Mammary epithelial cell (primary cell): ENCODE measurements at regions not wholly inside any gene's neighbourhood (a gene's known extent, or its start where the extent isn't known, plus 50 kb on each side); places are given as distances from the start of the nearest gene placed in this dataset.

Experiments
- EZH2 ChIP-seq: IDR thresholded peaks from 2 replicates; pipeline ENCODE4 v1.6.1; 2012; ENCODE audit warnings: low read length, inconsistent platforms, borderline replicate concordance
- TF ChIP-seq, protein P1 (sequence below), 2 donors: IDR thresholded peaks in 1 of 2; conservative IDR thresholded peaks in 1 of 2; 2 replicates each; pipeline ENCODE4 v1.5.1; 2011 to 2012; ENCODE audit warnings: inconsistent platforms in 2 of 2, low read length in 2 of 2, mild to moderate bottlenecking in 2 of 2, control low read depth in 1 of 2, low read depth in 1 of 2; ENCODE audit not compliant: insufficient read depth in 1 of 2; ENCODE audit errors: extremely low read depth in 1 of 2

DNA sequence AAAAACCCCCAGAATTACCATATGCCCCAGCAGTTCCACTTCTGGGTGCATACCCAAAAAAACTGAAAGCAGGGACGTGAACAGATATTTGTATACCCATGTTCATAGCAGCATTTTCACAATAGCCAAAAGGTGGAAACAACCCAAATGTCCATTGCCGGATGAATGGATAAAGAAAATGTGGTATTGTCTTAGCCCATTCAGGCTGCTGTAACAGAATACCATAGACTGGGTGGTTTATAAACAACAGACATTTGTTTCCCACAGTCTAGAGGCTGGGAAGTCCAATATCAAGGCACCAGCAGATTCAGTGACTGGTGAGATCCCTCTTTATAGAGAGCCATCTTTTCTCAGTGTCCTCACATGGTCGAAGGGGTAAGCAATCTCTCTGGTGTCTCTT, 182.1 kb upstream of the ANKRD28 start:
- TF ChIP-seq, protein P1, sequence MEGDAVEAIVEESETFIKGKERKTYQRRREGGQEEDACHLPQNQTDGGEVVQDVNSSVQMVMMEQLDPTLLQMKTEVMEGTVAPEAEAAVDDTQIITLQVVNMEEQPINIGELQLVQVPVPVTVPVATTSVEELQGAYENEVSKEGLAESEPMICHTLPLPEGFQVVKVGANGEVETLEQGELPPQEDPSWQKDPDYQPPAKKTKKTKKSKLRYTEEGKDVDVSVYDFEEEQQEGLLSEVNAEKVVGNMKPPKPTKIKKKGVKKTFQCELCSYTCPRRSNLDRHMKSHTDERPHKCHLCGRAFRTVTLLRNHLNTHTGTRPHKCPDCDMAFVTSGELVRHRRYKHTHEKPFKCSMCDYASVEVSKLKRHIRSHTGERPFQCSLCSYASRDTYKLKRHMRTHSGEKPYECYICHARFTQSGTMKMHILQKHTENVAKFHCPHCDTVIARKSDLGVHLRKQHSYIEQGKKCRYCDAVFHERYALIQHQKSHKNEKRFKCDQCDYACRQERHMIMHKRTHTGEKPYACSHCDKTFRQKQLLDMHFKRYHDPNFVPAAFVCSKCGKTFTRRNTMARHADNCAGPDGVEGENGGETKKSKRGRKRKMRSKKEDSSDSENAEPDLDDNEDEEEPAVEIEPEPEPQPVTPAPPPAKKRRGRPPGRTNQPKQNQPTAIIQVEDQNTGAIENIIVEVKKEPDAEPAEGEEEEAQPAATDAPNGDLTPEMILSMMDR (conservative IDR thresholded peaks at IDR 0.05 in 1 of 2, IDR thresholded peaks at IDR 0.05 in 1 of 2; ENCODE audit: extremely low read depth in 1 of 2, insufficient read depth in 1 of 2, low read depth in 1 of 2, low read length in 2 of 2): no peak
- no peak for TF ChIP-seq EZH2
